Hippocampal formation (tissue), 2 donors: ENCODE measurements at regions not wholly inside any gene's neighbourhood (a gene's known extent, or its start where the extent isn't known, plus 50 kb on each side); places are given as distances from the start of the nearest gene placed in this dataset.

Experiments used
- DNase-seq, 2 donors: peaks; one replicate each; lab custom pipeline; 2025; lab: John Stamatoyannopoulos, UW

GRCh38 chr14:95386536-95387095 is 66.9 kb upstream of the CLMN start:
- no peak for DNase-seq

- no peak for DNase-seq
Observed at GRCh38 chr14:95385701-95386100, 66.0 kb upstream of the CLMN start.

- no peak for DNase-seq
Observed at GRCh38 chr14:95382747-95383146, 63.0 kb upstream of the CLMN start.

- no peak for DNase-seq
Observed at GRCh38 chr14:95381726-95382125, 62.0 kb upstream of the CLMN start.

- no peak for DNase-seq
Observed at GRCh38 chr14:95380350-95381042, 60.8 kb upstream of the CLMN start.

GRCh38 chr14:95379634-95380033 is 59.9 kb upstream of the CLMN start:
- DNase-seq, result no peak

GRCh38 chr14:95375539-95376109 is 55.9 kb upstream of the CLMN start:
- DNase-seq, result no peak

- no peak for DNase-seq
Observed at GRCh38 chr14:95374239-95374997, 54.7 kb upstream of the CLMN start.

DNA sequence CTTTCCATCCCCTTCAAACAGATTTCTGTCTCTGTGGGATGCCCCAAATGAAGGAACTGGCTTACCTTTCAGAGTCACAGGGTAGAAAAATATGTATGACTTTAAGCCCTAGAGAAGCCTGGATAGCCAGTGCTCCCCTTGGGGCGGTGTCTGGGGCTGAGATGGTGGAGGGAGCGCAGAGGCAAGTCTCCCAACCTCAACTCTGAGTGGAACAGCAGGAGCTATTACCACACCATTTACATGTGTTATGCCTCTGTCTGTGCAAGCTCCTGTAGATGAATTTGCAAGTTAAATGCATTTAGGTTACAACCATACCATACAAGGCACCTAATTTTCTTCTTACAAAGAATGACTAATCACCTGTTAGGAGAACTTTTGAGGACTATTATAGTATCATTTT is 50.4 kb upstream of the CLMN start:
- DNase-seq, result no peak
